Fibroblast of lung (primary cell): ENCODE measurements at regions not wholly inside any gene's neighbourhood (a gene's known extent, or its start where the extent isn't known, plus 50 kb on each side); places are given as distances from the start of the nearest gene placed in this dataset.

ENCODE experiments used
- DNase-seq, 2 donors: peaks; one replicate each; pipeline versions ENCODE4 v3.0.0 to v3.0.0-alpha.2; 2010; ENCODE audit warnings: low read depth in 2 of 2
- H2AFZ ChIP-seq: 2 replicates; pipeline ENCODE4 v1.5.1; 2012; ENCODE audit warnings: low read length, control low read depth, inconsistent platforms
- H3K27ac ChIP-seq: 2 replicates; pipeline ENCODE4 v1.5.1; 2011; ENCODE audit warnings: low read length, control low read depth; ENCODE audit not compliant: insufficient read depth
- H3K27me3 ChIP-seq: 2 replicates; pipeline ENCODE4 v1.5.1; 2011; ENCODE audit warnings: mild to moderate bottlenecking, low read length; ENCODE audit not compliant: control insufficient read depth, insufficient read depth
- H3K36me3 ChIP-seq: 2 replicates; pipeline ENCODE4 v1.5.1; 2011; ENCODE audit warnings: low read length; ENCODE audit not compliant: control insufficient read depth, insufficient read depth
- H3K4me1 ChIP-seq: 2 replicates; pipeline ENCODE4 v1.5.1; 2011; ENCODE audit warnings: low read length; ENCODE audit not compliant: control insufficient read depth, insufficient read depth; ENCODE audit errors: extremely low read depth
- H3K4me2 ChIP-seq: 2 replicates; pipeline ENCODE4 v1.5.1; 2011; ENCODE audit warnings: low read length, control low read depth; ENCODE audit not compliant: insufficient read depth; ENCODE audit errors: extremely low read depth
- H3K4me3 ChIP-seq, 4 experiments: fragments of 200-600 bp in 1 of 4; sonication (generic) in 1 of 4; replicated peaks in 1 of 4; 2 replicates each; pipeline ENCODE4 v1.5.1; 2011 to 2016; ENCODE audit warnings: low read length in 4 of 4, low read depth in 3 of 4, mild to moderate bottlenecking in 3 of 4, control low read depth in 2 of 4, inconsistent platforms in 1 of 4, mixed read lengths in 1 of 4; ENCODE audit not compliant: insufficient read depth in 1 of 4; ENCODE audit errors: control extremely low read depth in 1 of 4
- H3K79me2 ChIP-seq: 2 replicates; pipeline ENCODE4 v1.5.1; 2012; ENCODE audit warnings: mild to moderate bottlenecking, low read length, inconsistent platforms; ENCODE audit not compliant: control insufficient read depth, insufficient read depth
- H3K9ac ChIP-seq: 2 replicates; pipeline ENCODE4 v1.5.1; 2011; ENCODE audit warnings: mild to moderate bottlenecking, low read length, control low read depth; ENCODE audit not compliant: insufficient read depth
- H3K9me3 ChIP-seq: 2 replicates; pipeline ENCODE4 v1.5.1; 2012; ENCODE audit warnings: low read depth, low read length; ENCODE audit not compliant: control insufficient read depth, insufficient read depth
- H4K20me1 ChIP-seq: 2 replicates; pipeline ENCODE4 v1.5.1; 2011; ENCODE audit warnings: low read length; ENCODE audit not compliant: control insufficient read depth, insufficient read depth; ENCODE audit errors: extremely low read depth
- CTCF ChIP-seq, 2 donors: IDR thresholded peaks in 1 of 2; conservative IDR thresholded peaks in 1 of 2; 1 replicate in 1 of 2; 2 replicates in 1 of 2; pipeline ENCODE4 v1.5.1; 2011 to 2012; ENCODE audit warnings: low read length in 2 of 2, control low read depth in 1 of 2, inconsistent platforms in 1 of 2, low read depth in 1 of 2, mild to moderate bottlenecking in 1 of 2
- EZH2 ChIP-seq: IDR thresholded peaks from 2 replicates; pipeline ENCODE4 v1.5.1; 2012; ENCODE audit warnings: low read length, control low read depth, mild to moderate bottlenecking; ENCODE audit errors: missing control alignments

GRCh38 chr19:29021232-29021916, 191.6 kb downstream of the UQCRFS1 start:
- TF ChIP-seq EZH2 (no peak), CTCF (conservative IDR thresholded peaks at IDR 0.05 in 1 of 2, IDR thresholded peaks at IDR 0.05 in 1 of 2; ENCODE audit: low read depth in 1 of 2, low read length in 2 of 2) (no peak)
- no peaks in the 10 kb centered on the region for H3K9me3 ChIP-seq

GRCh38 chr19:29019403-29019802, 193.5 kb downstream of the UQCRFS1 start:
- H3K27ac ChIP-seq, result no peak overlapping the region
- H3K4me3 ChIP-seq, result no peak overlapping the region
- H3K79me2 ChIP-seq, result no peaks in the 10 kb centered on the region
- no peaks in the 10 kb centered on the region for H3K9me3 ChIP-seq
- H3K27me3 ChIP-seq, result peaks cover 5% of the 10 kb centered on the region
- H4K20me1 ChIP-seq, result no peaks in the 10 kb centered on the region
- H3K36me3 ChIP-seq, result no peaks in the 10 kb centered on the region
- no peak overlapping the region for H3K4me2 ChIP-seq
- no peak for TF ChIP-seq EZH2
- TF ChIP-seq CTCF (conservative IDR thresholded peaks at IDR 0.05 in 1 of 2, IDR thresholded peaks at IDR 0.05 in 1 of 2; ENCODE audit: low read depth in 1 of 2, low read length in 2 of 2), result no peak
- H2AFZ ChIP-seq, result no peak overlapping the region
- H3K4me1 ChIP-seq, result no peaks in the 10 kb centered on the region
- DNase-seq, result no peak
- no peak overlapping the region for H3K9ac ChIP-seq

More at GRCh38 chr19:29021232-29021916, 191.6 kb downstream of the UQCRFS1 start:
- no peak for DNase-seq
- Histone ChIP-seq H3K27me3 (peaks cover 5% of the 10 kb centered on the region), H2AFZ (no peak overlapping the region), H3K36me3 (no peaks in the 10 kb centered on the region), H3K4me2 (no peak overlapping the region), H3K79me2 (no peaks in the 10 kb centered on the region), H4K20me1 (no peaks in the 10 kb centered on the region), H3K4me1 (no peaks in the 10 kb centered on the region), H3K9ac (no peak overlapping the region), H3K4me3 (no peak overlapping the region), H3K27ac (no peak overlapping the region)

DNA sequence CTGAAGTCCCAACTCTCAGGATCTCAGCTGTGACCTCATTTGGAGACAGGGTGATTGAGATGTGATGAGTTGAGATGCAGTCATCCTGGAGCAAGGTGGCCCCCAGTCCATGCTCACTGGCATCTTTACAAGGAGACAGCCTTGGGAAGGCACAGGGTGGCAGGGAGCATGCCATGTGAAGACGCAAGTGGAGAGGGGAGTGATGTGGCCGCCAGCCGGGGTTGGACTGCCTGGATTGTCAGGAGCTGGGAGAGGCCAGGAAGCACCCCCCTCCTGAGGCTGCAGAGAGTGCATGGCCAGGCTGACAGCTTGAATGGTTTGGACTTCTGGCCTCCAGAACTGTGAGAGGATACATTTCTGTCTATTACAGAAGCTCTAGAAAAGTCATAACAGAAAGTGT, 194.4 kb downstream of the UQCRFS1 start:
- Histone ChIP-seq H3K27me3 (peaks cover 5% of the 10 kb centered on the region), H3K4me1 (no peaks in the 10 kb centered on the region), H3K79me2 (no peaks in the 10 kb centered on the region), H3K4me3 (no peak overlapping the region), H3K27ac (no peak overlapping the region), H4K20me1 (no peaks in the 10 kb centered on the region), H3K9me3 (no peaks in the 10 kb centered on the region), H3K9ac (no peak overlapping the region), H3K4me2 (no peak overlapping the region), H2AFZ (no peak overlapping the region), H3K36me3 (no peaks in the 10 kb centered on the region)
- TF ChIP-seq CTCF (conservative IDR thresholded peaks at IDR 0.05 in 1 of 2, IDR thresholded peaks at IDR 0.05 in 1 of 2; ENCODE audit: low read depth in 1 of 2, low read length in 2 of 2) (no peak), EZH2 (no peak)
- DNase-seq, result no peak
